ENCODE measurements at regions not wholly inside any gene's neighbourhood (a gene's known extent, or its start where the extent isn't known, plus 50 kb on each side); places are given as distances from the start of the nearest gene placed in this dataset.
A peak's percentile ranks its signal among the peaks of the same experiment; 100 is the strongest.

DNA sequence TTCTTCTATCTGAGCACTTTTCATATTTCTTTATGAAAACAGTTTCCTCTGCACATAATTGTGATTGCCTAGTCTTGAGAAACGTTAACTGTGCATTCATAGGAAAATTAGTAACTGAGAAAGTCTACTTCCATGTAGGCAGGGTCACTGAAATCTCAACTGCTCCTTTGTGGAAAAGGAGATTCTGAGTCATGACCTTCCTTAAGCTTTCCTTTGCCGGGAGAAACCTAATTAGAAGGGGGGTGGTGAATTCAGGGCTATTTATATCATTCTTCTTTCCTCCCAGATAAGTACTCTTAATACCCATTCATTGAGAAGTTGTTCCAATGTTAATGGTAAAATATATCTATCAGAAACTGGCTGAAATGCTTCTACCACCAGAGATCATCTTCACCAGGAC, 751.0 kb upstream of the TMEM132C start:
- DNase-seq (ENCODE audit: low read depth) = no peak

DNA sequence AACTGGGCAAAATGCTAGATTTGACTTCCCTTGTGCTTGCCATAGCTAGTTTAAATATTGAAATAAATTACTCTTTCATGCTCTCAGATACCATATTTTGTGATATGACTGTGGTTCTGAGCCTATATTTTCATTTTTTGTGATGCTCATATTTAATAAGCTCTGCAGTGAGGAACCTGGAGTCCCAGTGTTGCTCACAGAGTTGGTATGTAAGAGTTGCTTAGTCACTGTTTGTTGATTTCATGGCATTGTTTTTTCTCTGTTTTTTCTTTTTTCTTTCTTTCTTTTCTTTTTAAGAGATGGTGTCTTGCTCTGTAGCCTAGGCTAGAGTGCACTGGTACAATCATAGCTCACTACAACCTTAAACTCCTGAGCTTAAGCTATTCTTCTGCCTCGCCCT, 750.5 kb upstream of the TMEM132C start:
- DNase-seq (ENCODE audit: low read depth) = peak; percentile 18

DNA sequence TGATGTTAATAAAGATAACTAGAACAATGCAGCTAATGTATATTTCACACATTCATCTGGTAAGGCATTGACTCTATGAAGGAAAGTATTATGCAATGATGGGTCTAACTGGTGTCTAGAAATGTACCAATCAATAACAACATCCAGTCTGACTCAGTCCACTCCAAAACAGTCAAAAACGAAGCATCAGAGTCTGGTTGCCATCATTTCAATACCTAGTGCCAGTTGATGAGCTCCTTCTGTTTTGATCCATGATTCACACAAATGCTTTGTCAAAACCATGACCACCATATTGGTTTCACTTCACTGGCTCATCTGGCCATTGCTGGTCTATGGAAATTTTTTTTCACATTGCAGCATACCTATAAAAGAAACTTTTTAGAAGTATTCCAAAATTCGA, 747.2 kb upstream of the TMEM132C start:
- no peak for DNase-seq (ENCODE audit: low read depth)

DNA sequence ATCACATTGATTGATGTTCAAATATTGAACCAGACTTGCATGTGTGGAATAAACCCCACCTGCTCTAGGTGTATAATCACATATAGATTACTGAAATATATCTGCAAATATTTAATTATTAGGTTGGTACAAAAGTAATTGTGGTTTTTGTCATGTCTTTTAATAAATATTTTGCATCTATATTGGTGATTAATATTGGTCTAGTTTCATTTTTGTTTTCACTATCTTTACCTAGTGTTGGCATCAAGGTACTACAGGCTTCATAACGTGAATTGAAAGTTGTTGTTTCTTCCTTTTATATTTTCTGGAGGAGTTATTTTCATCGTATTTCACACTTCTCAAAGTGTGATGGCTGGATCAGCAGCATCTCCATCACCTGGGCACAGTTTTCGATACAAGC, 740.0 kb upstream of the TMEM132C start:
- DNase-seq (ENCODE audit: low read depth) = no peak

DNA sequence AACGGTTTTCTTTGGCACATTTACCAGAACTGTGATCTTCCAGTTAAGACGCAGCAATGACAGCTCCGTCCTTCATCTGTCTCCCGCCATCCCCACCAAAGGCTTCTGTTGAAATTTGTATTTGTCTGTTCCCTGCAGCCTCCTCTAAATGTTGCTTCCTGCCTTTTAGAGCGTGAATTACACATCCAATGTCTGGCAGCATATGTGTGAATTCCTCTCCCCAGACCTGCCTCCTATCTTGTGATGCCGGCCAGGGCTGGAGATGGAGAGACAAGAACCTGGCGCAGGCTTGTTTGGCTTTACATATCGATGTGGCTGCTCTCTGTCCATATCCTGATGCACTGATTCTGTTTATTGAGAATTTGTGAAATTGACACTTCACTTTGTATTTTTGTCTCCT, 738.4 kb upstream of the TMEM132C start:
- DNase-seq (ENCODE audit: low read depth) = no peak

DNA sequence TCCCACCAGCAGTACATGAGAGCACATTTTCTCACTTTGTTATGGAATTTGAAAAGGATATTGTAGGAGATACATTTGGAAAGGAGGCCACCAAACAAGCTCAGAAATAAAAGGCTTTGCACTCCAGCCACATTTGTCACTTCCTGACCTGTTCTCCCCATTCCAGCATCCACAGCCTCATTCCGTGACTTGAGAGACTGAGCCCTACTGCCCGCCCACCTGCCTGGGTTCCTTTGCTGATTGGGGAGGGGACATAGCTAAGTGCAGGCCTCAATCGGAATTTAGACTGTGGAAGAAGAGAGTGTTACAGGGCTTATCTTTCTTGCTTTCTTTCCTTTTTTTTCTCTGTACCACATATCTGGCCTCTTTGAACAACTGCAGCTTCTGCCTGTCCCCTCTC, 735.4 kb upstream of the TMEM132C start:
- no peak for DNase-seq (ENCODE audit: low read depth)

DNA sequence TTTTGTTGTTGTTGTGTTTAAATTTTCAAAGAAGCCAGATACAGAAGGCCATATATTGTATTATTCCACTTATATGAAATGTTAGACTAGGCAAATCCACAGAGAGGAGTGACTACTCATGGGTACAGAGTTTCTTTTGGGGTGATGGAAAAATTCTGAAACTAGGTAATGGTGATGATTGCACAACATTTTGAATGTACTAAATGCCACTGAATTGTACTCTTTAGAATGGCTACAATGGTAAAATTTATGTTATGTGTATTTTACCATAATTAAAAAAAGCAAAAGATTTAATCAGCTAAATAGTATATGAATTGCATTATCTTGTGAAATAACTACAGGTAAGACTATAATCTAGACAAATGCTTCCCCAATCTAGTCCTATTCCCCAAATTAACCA, 733.6 kb upstream of the TMEM132C start:
- no peak for DNase-seq (ENCODE audit: low read depth)

DNA sequence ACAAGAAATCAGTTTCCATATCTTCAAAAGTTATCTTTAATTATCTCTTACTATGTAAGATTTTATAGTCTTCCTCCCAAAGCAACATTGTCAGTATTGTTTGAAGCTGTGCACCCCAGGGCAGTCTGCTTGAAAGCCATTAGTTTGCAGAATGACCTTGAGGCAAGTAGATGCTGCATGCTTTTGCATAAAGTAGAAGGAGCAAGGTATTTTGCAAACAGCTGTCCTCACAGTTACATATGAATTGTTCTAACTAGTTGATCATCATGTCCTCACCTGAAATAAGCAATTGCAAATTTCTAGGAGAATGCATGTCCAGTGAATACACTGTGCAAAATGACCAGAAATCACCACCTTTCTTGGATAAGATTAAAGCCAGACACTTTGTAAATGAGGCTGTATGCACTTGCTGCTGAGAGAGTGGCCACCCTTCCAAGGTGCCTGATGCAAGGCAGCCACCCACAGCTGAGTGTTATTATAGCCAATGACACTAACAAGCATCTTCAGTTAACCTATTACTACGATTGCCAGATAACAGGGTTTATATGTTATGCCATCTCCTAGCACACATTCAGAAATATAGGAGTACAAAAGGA, 730.0 kb upstream of the TMEM132C start:
- no peak for DNase-seq (ENCODE audit: low read depth)

DNA sequence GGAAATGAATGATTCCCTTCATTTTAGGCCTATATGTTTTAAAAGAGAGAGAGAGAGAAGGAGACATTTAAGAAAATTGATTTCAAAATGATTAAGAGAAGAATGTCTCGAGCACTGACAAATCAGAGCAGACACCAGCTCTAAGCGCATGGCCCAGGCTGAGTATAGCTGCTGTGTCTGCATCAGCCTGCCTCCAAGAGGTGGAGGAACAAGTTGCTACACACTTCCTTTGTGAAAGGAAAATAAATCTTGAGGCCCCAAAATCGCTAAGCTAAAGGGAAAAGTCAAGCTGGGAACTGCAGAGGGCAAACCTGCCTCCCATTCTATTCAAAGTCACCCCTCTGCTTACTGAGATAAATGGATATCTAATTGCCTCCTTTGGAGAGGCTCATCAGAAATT, 728.7 kb upstream of the TMEM132C start:
- DNase-seq (ENCODE audit: low read depth) = no peak

DNA sequence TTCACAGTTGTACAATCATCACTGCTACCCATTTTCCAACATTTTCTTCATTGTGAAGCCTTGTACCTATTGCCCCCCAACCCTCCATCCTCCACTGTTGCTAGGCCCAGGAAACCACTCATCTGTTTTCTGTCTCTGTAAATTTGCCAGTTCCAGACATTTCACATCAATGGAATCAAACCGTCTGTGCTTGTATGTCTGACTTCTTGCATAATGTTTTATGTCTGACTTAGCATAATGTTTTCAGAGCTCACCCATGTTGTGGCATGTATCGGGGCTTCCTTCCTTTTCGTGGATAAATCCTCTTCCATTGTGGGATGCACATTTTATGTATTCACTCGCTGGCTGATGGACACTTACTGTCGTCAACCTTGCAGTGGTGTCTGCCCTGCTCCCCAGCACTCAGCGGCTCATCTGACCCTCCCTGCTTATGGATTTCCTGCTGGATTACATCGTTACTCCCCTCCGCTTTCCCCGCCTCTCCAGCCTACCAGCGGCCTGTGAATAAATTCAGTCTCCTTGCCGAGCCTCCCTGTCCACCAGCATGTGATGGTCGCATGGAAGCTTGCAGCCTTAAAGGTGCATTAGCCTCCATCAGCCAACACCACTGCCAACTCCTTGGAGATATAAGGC, 727.6 kb upstream of the TMEM132C start:
- DNase-seq (ENCODE audit: low read depth) = no peak

DNA sequence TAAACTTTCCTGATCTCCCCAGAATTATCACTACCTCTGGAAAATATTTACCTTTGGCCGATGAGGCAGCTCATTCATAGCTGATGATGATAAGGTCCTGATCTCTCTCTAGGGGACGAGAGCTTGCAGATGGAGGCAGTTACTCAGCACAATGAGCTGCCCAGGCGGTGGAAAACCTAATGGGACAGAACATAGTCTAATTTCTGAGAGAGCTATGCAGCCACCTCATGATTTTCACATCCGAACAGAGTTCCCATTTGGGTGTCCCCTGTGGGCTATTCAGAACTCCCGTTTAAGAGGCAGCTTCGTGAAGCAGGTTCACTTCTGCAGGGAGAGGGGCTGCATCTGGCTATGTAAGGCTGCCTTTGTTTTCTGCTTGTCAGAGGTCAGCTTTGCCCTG, 724.6 kb upstream of the TMEM132C start:
- no peak for DNase-seq (ENCODE audit: low read depth)

DNA sequence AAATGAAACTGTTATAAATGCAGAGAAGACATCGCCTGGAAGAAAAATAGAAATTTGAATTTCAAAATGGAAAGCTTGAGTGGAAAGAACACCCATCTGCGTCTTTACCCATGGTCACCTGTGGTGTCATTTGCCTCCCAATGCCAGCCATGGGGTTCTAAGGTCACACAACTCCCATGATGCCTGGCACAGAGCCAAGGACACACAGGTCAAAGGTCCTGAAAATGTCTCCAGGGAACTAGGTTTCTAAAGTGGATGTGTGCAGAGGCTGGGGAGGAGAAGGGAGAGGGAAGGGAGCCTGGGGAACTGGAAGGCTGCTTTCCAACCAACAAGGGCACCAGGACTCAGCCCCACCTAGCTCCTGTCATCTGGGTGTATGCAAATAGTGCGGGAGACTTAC, 724.0 kb upstream of the TMEM132C start:
- no peak for DNase-seq (ENCODE audit: low read depth)

DNA sequence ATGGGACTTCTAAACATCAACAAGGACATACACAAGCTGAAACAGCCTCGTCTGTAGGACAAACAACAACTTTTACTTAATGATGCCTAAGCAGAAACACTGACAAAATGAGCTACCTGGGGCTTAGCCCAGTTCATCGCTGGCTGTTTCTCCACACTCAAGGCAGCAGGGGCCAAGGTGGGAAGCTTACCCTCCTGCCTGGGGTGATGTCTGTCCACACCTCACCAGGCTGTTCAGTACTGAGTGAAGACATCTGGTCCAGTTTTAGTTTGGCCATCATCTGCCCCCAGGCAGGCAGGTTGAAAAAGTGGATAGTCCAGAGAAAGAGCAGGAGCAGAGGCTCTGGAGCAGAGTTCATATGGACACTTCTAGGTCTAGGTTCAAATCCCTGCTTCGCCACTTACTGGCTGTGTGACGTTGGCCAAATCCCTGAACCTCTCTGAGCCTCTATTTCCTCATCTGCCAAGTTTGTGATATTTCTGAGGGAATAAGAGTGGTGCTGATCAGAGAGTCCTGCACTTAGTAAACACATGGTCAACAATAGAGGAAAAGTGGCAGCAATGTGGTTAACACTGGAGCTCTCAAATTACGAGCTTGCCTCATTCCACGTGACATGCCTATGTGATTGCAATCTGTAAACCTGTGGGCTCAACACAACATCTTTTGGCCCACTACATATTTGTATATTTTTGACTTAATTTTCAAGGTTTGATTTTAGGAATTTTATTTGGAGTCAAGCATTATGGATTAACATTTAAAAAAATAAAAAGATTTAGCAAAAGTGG, 720.1 kb upstream of the TMEM132C start:
- no peak for DNase-seq (ENCODE audit: low read depth)

DNA sequence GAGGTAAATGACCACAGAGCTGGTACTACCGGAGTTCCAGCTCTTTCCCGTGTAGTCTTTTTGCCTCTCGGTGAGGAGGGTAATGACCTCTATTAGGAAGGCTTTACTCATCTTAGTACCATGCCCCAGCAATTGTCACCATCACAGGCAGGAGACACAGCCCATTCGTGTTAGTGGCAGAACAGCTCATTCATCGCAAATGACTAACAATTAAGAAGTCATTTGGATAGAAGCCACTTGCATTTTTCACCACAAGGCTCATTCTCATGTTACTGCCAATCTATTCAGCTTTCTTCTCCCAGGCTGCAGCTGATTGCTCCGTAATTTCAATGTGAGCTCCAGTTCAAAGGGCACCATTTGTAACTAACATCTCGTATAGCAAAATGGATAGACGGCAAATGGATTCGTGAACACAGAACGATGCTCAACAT, 718.8 kb upstream of the TMEM132C start:
- DNase-seq (ENCODE audit: low read depth) = peak; percentile 83

DNA sequence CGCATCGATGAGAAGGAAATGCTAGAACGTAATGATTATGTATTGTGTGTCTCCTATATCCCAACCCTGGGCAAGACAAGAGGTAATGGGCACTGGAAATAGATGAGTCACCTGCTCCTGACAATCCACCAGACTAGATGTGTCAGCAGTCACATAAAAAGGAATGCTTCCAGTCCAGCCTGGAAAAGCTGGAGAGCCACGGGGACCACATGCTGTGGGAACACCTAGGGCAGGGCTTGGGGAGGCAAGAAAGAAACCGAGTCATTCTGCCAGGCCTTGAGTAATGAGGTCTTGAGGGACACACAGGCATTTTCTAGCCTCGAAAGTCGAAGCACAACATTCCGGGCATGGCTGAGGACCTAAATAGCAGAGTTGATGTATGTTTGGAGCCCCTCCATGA, 716.7 kb upstream of the TMEM132C start:
- peak; percentile 49 for DNase-seq (ENCODE audit: low read depth)

DNA sequence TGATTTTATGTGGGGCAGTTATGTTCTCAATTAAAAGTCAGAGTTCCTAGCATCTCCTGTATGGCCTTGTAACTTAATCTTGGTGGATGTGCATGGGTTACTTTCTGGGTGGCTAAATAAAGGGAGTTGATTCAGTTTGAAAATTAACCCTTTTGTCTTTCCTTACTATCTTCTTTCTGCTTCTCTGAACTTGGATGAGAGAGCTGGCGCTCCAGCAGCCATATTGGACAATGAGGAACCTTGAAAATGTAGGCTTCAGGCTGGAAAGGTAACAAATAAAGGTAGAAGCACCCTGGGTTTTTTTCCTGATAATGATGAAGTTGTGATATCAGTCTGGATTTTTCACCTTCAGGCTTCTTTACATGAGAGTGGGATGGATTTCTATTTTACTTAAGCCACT, 714.1 kb upstream of the TMEM132C start:
- DNase-seq (ENCODE audit: low read depth) = no peak

DNA sequence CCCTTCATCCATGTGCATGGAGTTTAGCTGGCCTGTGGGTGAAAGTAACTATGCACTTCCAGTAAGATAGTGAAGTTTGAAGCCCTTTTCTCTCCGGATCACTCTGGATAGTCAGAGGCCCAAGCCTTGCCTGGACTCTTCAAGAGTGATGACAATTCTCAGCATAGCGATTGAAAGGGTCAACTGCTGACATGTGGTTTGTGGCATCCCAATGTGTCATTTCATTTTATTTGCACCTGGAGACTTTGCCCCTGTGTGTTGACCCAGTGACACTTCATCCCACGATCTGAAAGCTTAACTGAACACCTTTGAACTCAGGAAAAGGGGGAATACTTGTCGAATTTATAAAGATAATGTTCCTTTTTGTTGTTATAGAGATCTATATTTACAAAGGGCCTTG, 711.9 kb upstream of the TMEM132C start:
- no peak for DNase-seq (ENCODE audit: low read depth)

DNA sequence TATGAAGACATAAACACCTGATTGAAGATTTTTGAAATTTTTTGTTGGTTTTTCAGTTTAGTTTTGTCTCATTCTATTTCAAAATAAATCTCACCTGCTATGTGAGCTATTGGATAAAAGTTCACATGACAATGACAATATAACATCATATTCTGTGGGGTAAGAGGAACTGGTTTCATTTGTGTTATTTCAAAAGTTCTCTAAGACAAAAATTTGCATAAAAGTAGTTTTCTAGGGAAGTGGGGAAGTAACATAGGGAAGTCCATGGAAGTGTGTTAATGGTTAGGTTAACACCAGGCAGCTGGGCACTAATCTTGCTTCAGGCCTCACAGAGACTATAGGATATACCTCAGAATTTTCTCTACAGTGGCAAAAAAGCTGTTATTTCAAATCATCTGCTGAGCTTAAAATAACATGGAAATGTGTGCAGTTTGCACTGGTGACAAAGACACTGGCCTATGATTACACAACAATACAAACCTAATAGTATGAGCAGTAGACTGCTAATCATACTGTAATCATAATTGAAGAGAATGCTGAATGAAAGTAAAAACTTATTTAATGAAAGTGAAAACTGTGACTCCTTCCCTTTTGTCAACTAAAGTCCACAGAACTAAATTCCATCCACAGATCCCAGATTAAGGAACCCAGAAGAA, 710.6 kb upstream of the TMEM132C start:
- DNase-seq (ENCODE audit: low read depth) = no peak

DNA sequence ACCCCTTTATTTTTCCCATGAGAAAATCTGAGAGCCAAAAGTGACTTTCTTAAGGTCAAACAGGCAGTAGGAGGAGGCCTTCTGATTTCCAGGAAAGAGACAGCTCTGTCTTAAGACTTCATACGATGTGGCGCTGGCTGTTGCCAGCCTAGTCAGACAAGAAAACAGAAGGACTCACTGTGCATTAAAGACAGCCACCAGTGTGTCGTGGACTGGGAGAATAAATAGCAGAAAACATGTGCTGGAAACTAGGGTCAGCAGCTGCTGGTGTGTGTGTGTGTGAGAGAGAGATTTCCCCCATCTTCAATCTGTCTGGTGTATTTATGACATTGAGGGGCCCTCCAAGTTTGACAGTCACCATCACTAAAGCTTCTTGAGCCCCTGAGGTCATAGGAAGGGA, 708.6 kb upstream of the TMEM132C start:
- DNase-seq (ENCODE audit: low read depth) = no peak

DNA sequence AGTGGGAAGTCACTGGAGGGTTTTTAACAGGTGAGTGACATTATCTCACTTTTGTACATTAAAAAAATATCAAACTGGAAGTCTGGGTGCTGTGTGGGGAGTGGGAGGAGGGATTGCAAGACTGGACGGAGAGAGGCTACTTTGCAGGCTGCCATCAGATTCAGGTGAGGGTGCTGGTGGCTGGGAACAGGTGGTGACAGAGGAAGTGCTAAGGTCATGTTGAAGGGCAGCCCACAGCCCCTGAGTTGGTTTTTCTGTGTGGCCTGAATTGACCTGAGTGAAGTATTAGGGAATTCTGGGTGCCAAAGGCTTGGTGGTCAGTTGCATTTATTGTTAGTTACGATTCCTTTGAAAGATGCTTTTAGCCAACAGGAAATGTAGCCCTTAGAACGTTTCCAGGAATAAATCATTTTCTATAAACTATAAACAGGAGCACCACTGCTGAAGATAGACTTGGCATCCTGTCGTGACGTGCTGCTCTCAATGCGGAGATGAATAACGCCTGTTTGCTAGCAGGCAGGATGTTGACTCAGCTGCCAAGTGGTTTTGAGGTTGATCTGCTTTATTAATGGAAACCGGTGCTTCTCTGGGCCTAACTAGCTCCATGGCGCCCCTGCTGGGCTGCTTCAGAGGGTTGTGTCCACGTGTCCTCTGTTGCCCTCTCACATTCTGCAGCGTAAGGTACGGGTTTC, 707.5 kb upstream of the TMEM132C start:
- peak; percentile 92 for DNase-seq (ENCODE audit: low read depth)

DNA sequence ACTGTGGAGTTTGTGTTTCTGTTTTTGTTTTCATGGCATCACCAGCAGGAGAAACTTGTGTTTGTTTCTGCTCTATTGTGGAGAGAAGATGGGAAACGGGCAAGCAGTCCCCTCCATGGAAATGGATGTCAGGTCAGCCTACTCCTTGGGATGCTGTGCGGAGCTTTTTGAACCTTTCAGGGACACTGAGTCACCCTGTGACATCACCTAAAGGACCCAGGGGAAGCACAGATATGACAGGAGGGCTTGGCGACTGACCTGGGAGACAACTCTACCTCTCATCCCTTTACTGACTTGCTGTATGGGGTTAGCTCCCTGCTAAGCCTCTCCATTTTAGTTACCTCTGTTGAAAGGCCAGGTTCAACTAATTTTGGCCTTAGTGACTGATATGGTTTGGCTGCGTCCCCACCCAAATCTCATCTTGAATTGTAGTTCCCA, 706.9 kb upstream of the TMEM132C start:
- no peak for DNase-seq (ENCODE audit: low read depth)

DNA sequence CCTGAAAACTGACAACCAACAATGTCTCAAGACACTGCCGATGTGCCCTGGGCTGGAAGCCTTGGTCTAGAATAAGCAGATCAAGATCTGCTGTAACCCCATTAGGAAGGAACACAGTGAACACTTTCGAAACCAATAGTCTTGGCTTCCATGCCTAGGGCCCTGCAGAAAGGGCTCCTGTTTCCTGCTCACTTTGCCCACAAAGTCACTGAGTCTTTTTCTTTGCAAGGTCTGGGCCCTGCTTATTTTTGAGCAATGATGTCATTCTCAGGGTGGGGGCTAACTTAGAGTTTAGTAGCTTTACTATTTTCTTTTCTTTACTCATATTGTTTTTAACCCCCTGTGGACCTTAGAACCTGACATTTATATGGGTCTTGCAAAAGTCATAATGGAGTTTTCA, 704.2 kb upstream of the TMEM132C start:
- DNase-seq (ENCODE audit: low read depth) = no peak
